Breast epithelium (tissue), 4 donors: ENCODE measurements at regions not wholly inside any gene's neighbourhood (a gene's known extent, or its start where the extent isn't known, plus 50 kb on each side); places are given as distances from the start of the nearest gene placed in this dataset.
A peak's percentile ranks its signal among the peaks of the same experiment; 100 is the strongest.

Experiments
- DNase-seq, 2 donors: peaks; one replicate each; pipeline ENCODE4 v3.0.0-alpha.2; 2019; ENCODE audit warnings: low spot score in 2 of 2
- H3K27ac ChIP-seq, 2 donors: fragments of 200-600 bp; sonication (generic) in 1 of 2; one replicate each; pipeline ENCODE4 v1.5.1; 2016 to 2019; ENCODE audit warnings: mild to moderate bottlenecking in 1 of 2
- H3K27me3 ChIP-seq, 2 donors: fragments of 200-600 bp; sonication (generic) in 1 of 2; one replicate each; pipeline versions ENCODE4 v1.5.1 to v1.6.0; 2017 to 2019; ENCODE audit warnings: control low read depth in 1 of 2, mild to moderate bottlenecking in 1 of 2
- H3K36me3 ChIP-seq: fragments of 200-600 bp; one replicate; pipeline ENCODE4 v1.5.1; 2019
- H3K4me1 ChIP-seq, 2 donors: fragments of 200-600 bp; sonication (generic); one replicate each; pipeline ENCODE4 v1.5.1; 2016 to 2019; ENCODE audit warnings: control low read depth in 1 of 2
- H3K4me3 ChIP-seq, 3 donors: fragments of 200-600 bp; sonication (generic); 1 replicate in 2 of 3; 2 replicates in 1 of 3; pipeline ENCODE4 v1.5.1; 2016 to 2019; ENCODE audit warnings: mild to moderate bottlenecking in 3 of 3, moderate library complexity in 2 of 3
- H3K9me3 ChIP-seq, 2 donors: fragments of 200-600 bp; sonication (generic) in 1 of 2; one replicate each; pipeline ENCODE4 v1.5.1; 2016 to 2019; ENCODE audit warnings: control low read depth in 1 of 2
- POLR2A ChIP-seq: fragments of 450-650 bp; IDR thresholded peaks from one replicate; pipeline ENCODE4 v1.6.1; 2016; ENCODE audit warnings: antibody characterized with exemption, mild to moderate bottlenecking, moderate library complexity
- POLR2AphosphoS5 ChIP-seq, 3 donors: sonication (generic); formaldehyde crosslinking; IDR thresholded peaks; one replicate each; pipeline ENCODE4 v1.6.1; 2017; ENCODE audit warnings: antibody characterized with exemption in 3 of 3
- intact Hi-C: fragments of 100-400 bp; cut with DNase I; formaldehyde crosslinking; loops from one replicate; pipeline ENCODE4 v1.15.1; 2023; ENCODE audit warnings: low total_unique reads
- TF ChIP-seq, protein P1 (sequence below), 3 donors: fragments of 450-650 bp; IDR thresholded peaks; one replicate each; pipeline ENCODE4 v1.5.1; 2016 to 2017; ENCODE audit warnings: antibody characterized with exemption in 3 of 3, mild to moderate bottlenecking in 3 of 3, moderate library complexity in 3 of 3

DNA sequence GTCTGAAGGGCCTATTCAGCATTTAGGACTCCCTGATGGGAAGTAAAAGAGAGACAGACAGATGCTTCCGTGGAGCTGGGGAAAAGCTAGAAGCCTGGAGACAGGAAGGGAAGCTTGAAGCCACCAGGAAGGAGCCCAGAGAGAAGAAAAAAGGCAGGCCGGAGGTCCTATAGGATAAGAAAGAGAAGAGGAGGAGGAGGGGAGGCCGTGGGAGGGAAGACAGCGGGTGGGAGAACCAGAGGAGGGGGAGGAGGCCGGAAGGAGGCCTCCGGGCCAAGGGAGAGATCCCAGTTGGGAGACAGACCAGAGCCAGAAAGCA, 107.1 kb upstream of the PKDCC start:
- no peak for DNase-seq
- Histone ChIP-seq H3K27me3 (no peaks in the 10 kb centered on the region), H3K36me3 (no peaks in the 10 kb centered on the region), H3K27ac (peak overlapping the region in 1 of 2 donors; percentile 51), H3K4me1 (no peaks in the 10 kb centered on the region), H3K4me3 (no peak overlapping the region), H3K9me3 (no peaks in the 10 kb centered on the region)
- TF ChIP-seq, protein P1, sequence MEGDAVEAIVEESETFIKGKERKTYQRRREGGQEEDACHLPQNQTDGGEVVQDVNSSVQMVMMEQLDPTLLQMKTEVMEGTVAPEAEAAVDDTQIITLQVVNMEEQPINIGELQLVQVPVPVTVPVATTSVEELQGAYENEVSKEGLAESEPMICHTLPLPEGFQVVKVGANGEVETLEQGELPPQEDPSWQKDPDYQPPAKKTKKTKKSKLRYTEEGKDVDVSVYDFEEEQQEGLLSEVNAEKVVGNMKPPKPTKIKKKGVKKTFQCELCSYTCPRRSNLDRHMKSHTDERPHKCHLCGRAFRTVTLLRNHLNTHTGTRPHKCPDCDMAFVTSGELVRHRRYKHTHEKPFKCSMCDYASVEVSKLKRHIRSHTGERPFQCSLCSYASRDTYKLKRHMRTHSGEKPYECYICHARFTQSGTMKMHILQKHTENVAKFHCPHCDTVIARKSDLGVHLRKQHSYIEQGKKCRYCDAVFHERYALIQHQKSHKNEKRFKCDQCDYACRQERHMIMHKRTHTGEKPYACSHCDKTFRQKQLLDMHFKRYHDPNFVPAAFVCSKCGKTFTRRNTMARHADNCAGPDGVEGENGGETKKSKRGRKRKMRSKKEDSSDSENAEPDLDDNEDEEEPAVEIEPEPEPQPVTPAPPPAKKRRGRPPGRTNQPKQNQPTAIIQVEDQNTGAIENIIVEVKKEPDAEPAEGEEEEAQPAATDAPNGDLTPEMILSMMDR (IDR thresholded peaks at IDR 0.05): no peak
- TF ChIP-seq POLR2A (no peak), POLR2AphosphoS5 (IDR thresholded peaks at IDR 0.05) (no peak)
- intact Hi-C loops: no loop called here

DNA sequence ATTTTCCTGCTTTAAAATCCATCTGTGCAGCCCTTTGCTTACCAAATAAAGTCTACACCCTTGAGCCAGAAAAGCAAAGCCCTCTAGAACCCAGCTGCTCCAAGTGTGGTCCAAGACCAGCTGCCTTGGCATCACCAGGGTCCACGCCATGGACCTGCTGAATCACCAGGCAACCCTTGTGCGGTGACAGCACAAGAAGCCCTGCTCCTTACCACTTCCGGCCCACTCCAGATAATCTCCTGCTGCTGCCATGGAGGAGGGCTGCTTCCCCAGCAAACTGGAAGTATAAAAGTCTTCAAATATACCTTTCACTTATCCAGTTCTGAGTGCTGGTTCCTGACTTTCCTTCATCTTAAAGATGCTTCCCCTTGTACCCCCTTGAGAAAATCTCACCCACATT, 106.0 kb upstream of the PKDCC start:
- TF ChIP-seq, protein P1 (IDR thresholded peaks at IDR 0.05): no peak
- TF ChIP-seq POLR2AphosphoS5 (IDR thresholded peaks at IDR 0.05) (no peak), POLR2A (no peak)
- no peak for DNase-seq
- intact Hi-C loops: no loop called here
- Histone ChIP-seq H3K4me3 (no peak overlapping the region), H3K9me3 (no peaks in the 10 kb centered on the region), H3K4me1 (no peaks in the 10 kb centered on the region), H3K27me3 (no peaks in the 10 kb centered on the region), H3K36me3 (no peaks in the 10 kb centered on the region), H3K27ac (peak overlapping the region in 1 of 2 donors; percentile 19)

DNA sequence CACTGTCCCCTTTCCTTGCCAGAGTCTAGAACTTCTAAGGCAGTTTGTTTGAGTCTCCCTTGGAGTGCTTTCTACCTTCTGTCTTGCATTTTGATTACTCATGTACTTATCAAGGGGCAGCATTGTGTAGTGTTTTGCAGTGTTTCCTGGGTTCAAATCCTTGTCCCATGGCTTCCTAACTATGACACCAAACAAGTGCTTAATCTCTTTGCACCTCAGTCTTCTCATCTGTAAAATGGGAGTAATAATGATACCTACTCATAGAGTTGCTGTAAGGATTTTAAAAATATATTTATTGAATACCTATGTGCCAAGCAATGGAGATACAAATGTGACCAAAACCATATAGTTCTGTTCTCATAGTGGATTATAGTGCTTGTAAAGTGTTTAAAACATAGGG, 105.5 kb upstream of the PKDCC start:
- H3K27ac ChIP-seq: peak overlapping the region in 1 of 2 donors; percentile 19
- no peak for TF ChIP-seq POLR2AphosphoS5 (IDR thresholded peaks at IDR 0.05)
- TF ChIP-seq POLR2A: no peak
- TF ChIP-seq, protein P1 (IDR thresholded peaks at IDR 0.05): no peak
- DNase-seq: no peak
- intact Hi-C loops: no loop called here
- no peaks in the 10 kb centered on the region for H3K36me3 ChIP-seq
- H3K4me1 ChIP-seq: no peaks in the 10 kb centered on the region
- no peaks in the 10 kb centered on the region for H3K27me3 ChIP-seq
- no peaks in the 10 kb centered on the region for H3K9me3 ChIP-seq
- H3K4me3 ChIP-seq: no peak overlapping the region

DNA sequence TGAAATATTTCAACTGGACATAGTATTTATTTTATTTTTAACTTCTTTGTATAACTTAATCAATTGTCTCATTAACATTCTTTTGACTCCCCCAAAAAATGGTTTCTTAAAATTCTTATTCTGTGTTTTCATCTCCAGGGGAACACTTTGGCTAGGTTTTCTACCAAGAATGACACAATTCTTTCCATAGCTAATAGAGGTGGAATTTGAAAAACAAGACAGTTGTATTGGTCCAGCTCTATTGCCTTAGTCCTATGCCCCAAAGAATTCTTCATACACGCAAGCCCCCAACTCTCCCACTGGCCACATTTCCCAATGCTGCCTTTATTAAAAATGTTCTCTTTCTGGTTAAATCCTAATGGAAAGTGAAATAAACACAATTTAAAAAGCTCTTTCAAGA, 104.7 kb upstream of the PKDCC start:
- no peaks in the 10 kb centered on the region for H3K9me3 ChIP-seq
- no peak overlapping the region for H3K4me3 ChIP-seq
- DNase-seq: no peak
- H3K4me1 ChIP-seq: no peaks in the 10 kb centered on the region
- intact Hi-C loops: no loop called here
- no peaks in the 10 kb centered on the region for H3K27me3 ChIP-seq
- H3K27ac ChIP-seq: no peak overlapping the region
- TF ChIP-seq POLR2A: no peak
- TF ChIP-seq, protein P1 (IDR thresholded peaks at IDR 0.05): no peak
- no peaks in the 10 kb centered on the region for H3K36me3 ChIP-seq

DNA sequence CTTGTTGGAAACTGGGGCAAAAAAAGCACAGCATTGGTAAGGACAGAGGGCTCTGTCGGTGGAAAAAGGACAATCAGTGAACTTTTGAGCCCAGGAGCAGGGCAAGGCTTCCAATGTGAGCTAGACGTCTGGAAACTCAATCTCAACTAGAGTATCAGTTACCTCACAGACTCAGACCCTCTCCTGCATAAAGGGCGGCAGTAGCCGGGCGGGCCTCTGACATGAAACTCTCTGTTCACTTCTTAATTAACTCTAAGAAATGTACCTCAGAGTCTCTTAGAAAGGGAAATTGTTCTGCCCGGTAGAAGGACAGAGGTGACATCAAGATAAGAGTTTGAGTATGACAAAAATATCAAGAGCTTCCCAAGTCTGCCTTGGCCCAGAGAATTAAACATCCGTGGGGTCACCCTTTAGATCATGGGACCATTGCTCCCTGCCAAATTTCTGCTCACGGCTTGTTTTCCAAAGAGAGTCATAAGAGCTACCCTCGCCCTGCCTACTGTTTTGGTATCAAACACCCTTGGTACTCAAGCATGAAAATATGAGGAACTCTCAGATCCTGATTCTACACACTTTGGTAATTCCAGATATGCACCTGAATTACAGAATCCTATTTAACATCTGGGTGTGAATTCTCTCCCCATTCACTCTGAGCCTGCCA, 103.5 kb upstream of the PKDCC start:
- Histone ChIP-seq H3K27me3 (no peaks in the 10 kb centered on the region), H3K4me3 (no peak overlapping the region), H3K9me3 (no peaks in the 10 kb centered on the region), H3K36me3 (no peaks in the 10 kb centered on the region), H3K4me1 (no peaks in the 10 kb centered on the region), H3K27ac (no peak overlapping the region)
- TF ChIP-seq, protein P1 (IDR thresholded peaks at IDR 0.05): no peak
- no peak for TF ChIP-seq POLR2AphosphoS5 (IDR thresholded peaks at IDR 0.05)
- no peak for TF ChIP-seq POLR2A
- intact Hi-C loops: no loop called here
- DNase-seq: no peak
